ENCODE measurements at regions not wholly inside any gene's neighbourhood (a gene's known extent, or its start where the extent isn't known, plus 50 kb on each side); places are given as distances from the start of the nearest gene placed in this dataset.

DNA sequence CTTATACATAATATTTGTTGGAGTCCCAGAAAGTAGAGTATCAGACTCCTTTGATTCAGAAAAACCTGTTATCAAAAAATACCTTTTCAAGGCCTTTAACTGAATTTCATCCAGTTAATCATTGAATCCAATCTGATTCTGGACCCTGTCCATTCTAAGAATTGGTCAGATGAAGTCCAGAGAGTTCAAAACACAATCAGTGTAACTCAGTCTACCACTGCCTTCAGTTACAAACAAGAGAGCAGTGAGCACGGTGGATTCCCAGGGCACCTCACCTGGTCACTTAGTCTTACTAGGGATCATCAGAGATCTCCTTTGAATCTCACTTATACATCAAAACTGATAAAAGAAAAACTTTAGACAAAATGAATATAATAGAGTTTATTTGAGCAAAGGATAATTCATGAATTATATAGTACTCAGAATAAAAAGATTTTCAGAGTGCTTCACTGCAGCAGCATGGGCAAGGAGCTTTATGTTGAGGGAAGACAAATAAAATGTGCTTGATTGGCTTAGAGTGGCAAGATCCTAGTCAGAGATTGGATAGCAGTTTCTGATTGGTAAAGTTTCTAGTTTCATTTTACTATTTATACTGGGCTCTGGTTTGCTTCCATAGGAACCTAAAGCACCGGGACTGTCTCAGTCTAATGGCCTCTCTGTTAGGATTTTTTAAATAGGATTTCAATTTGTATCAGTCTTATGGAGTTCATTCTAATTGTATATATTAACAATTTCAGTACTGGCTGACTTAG lies 474.9 kb upstream of the GOLIM4 start:
- Mint-ChIP-seq H3K36me3 (no peaks in the 10 kb centered on the region), H3K4me3 (no peak overlapping the region), H3K4me1 (no peaks in the 10 kb centered on the region), H3K27ac (no peak overlapping the region), H3K9me3 (peaks cover 6% of the 10 kb centered on the region)
- DNase-seq (ENCODE audit: low spot score in 2 of 2): no peak
- ATAC-seq: no peak

DNA sequence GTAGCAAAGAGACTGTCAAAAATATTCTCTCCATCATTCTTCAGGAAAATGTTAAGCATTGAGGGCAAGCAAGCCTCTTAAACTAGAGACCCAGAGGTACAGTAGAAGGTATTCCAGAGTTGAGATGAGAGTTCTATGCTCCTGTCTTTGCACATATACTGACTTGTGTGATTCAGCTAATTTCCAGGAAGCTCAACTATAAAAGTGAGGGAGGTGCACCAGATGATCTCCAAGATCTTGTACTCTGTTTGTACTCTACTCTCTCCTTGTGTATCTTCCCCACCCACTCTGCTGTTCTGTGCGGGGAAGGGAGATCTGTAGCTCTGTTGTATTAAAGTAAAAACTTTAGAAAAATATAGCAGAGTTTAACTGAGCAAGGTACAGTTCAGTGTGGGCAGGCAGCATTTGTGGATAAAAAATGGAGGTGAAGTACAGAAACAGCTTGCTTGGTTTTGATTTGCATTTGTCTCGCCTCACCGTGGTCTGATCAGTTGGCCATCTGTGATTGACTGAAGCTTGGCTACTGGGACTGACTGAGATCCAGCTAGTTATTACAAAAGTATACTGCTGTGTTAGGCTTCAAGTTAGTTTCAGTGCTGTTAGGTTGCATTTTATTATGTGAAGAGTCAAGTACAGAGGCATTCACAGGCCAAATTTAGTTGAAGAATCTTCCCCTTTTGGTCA lies 463.1 kb upstream of the GOLIM4 start:
- Mint-ChIP-seq H3K27ac (no peak overlapping the region), H3K4me1 (no peaks in the 10 kb centered on the region), H3K4me3 (no peak overlapping the region), H3K9me3 (peaks cover 3% of the 10 kb centered on the region), H3K36me3 (no peaks in the 10 kb centered on the region)
- no peak for DNase-seq (ENCODE audit: low spot score in 2 of 2)
- no peak for ATAC-seq

DNA sequence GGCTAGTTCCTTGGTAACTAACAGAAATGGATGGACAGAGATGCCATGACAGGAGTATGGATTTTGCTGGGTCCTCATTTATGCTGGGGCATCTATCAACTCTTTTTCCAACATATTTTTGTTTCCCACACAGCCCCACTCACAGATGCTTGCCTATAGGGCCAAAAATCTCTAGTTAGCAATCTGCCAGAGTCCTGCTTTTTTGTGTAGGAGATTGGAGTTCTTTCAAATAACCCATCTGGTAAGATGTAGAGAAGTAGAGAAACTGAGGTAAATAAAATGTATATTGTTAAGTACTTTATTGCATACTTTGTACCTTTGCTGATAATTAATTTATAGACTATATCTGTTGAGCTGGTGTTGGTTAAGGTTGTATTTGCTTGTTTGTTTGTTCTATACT lies 456.5 kb upstream of the GOLIM4 start:
- Mint-ChIP-seq H3K36me3 (no peaks in the 10 kb centered on the region), H3K27ac (no peak overlapping the region), H3K9me3 (peaks cover 8% of the 10 kb centered on the region), H3K4me3 (no peak overlapping the region), H3K4me1 (no peaks in the 10 kb centered on the region)
- no peak for ATAC-seq
- no peak for DNase-seq (ENCODE audit: low spot score in 2 of 2)

DNA sequence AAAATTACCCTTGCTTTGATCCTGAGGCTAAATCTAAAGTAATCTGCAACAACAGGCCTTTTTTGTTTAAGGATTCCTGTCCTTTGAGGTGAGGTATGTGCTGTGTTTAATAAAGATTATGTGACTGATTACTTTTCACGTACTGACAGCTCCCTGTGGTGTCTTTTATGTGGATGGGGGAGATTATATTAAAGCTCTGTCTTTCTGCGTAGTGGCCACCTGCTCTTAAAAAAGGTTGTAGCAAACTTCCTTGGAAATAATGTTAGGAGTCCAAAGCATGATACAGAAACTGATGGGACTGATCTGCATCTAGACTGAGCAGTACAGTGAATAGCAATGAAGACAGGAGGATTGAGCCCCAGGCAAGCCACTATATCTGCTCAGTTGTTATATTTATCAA lies 453.0 kb upstream of the GOLIM4 start:
- Mint-ChIP-seq H3K4me3 (no peak overlapping the region), H3K4me1 (no peaks in the 10 kb centered on the region), H3K36me3 (no peaks in the 10 kb centered on the region), H3K27ac (no peak overlapping the region), H3K9me3 (peaks cover 11% of the 10 kb centered on the region)
- ATAC-seq (no peak), DNase-seq (ENCODE audit: low spot score in 2 of 2) (no peak)

DNA sequence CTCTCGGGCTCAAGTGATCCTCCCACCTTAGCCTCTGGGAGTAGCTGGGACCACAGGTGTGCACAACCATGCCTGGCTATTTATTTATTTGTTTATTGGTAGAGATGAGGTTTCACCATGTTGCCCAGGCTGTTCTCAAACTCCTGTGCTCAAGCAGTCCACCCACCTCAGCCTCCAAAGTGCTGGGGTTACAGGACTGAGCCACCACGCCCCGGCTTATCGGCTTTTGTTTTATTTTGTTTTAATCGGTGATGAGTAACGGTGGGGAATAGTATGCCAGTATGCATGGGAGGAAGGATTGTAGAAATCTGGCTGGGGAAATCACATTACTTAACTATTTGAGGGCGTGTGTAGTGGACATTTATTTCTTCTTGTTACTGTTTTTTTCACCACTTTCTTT lies 451.0 kb upstream of the GOLIM4 start:
- Mint-ChIP-seq H3K9me3 (peaks cover 17% of the 10 kb centered on the region), H3K4me3 (no peak overlapping the region), H3K4me1 (no peaks in the 10 kb centered on the region), H3K27ac (no peak overlapping the region), H3K36me3 (no peaks in the 10 kb centered on the region)
- ATAC-seq (no peak), DNase-seq (ENCODE audit: low spot score in 2 of 2) (no peak)

DNA sequence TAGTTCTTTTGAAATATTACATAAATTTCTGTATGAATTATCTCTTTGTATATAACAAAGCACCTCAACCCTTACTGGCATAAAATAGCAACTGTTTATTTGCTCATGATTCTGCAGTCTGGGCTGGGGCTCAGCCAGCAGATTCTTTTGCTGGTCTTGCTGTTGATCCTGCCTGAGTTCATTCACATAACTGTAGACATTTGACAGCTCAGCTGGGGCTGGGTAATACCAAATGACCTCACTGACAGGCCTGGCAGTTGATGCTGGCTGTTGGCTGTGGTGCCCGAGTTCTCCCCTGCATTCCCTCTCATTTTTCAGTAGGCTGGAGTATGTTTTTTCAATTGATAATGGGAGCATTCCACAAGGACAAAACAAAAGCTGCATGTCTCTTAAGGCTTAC lies 449.9 kb upstream of the GOLIM4 start:
- no peak overlapping the region for H3K4me3 Mint-ChIP-seq
- no peaks in the 10 kb centered on the region for H3K4me1 Mint-ChIP-seq
- H3K36me3 Mint-ChIP-seq: no peaks in the 10 kb centered on the region
- ATAC-seq: no peak
- DNase-seq (ENCODE audit: low spot score in 2 of 2): no peak
- no peak overlapping the region for H3K27ac Mint-ChIP-seq
- peaks cover 21% of the 10 kb centered on the region for H3K9me3 Mint-ChIP-seq

DNA sequence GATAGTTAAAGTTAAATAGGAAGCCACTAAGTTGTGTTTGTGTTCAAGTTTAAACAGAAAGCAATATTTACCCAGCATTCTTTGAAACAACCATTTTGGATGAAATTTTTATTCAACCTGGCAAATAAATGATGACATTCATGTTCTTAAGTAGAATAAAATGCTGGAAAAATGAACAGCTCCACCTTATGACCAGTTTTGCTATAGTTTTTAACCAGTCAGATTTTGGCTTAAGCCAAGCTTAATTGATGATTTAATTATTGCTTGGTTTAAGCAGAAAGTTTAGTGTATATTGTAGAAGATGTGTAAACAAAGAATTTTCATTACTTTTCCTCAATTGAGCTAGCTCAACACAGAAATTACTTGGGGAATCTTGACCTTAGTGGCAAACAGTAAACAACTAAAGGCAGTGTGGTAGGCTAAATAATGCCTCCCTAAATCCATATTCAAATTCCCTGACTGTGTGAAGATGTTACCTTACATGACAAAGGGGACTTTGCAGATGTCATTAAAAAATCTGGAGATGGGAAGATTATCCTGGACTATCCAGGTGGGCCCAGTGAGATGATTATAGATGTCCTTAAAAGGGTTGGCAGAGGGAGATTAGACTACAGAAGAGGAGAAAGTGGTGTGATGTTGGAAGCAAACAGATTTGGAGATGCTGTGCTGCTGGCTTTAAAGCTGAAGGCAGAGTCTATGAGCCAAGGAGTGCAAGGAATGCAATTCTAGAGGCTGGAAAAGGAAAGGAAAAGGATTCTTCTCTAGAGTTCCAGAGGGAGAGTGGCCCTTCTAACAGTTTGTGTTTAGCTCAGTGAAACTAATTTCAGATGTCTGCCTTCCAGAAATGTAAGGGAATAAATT lies 448.6 kb upstream of the GOLIM4 start:
- Mint-ChIP-seq H3K9me3 (peaks cover 13% of the 10 kb centered on the region), H3K36me3 (no peaks in the 10 kb centered on the region), H3K4me1 (no peaks in the 10 kb centered on the region), H3K27ac (no peak overlapping the region), H3K4me3 (no peak overlapping the region)
- DNase-seq (ENCODE audit: low spot score in 2 of 2) (no peak), ATAC-seq (no peak)

DNA sequence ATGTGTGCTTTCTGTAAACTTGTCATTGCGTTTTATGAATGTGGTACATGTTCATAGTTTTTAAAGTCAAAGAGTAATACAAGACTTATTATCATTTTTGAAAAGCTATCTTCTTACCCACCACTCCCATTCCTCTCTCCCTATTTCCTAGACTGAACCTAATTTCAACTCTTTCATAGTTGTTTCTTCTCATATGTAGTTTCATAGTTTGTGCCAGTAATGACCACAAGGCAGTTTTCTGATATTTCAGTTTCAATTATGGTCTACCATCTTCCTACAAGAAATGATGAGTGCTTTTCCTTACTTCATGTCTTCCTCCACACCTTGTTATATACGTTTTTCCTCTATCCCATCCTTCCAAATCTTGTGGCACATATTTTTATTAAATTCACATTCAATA lies 445.0 kb upstream of the GOLIM4 start:
- Mint-ChIP-seq H3K27ac (no peak overlapping the region), H3K9me3 (peaks cover 9% of the 10 kb centered on the region), H3K36me3 (no peaks in the 10 kb centered on the region), H3K4me1 (no peaks in the 10 kb centered on the region), H3K4me3 (no peak overlapping the region)
- no peak for DNase-seq (ENCODE audit: low spot score in 2 of 2)
- no peak for ATAC-seq

DNA sequence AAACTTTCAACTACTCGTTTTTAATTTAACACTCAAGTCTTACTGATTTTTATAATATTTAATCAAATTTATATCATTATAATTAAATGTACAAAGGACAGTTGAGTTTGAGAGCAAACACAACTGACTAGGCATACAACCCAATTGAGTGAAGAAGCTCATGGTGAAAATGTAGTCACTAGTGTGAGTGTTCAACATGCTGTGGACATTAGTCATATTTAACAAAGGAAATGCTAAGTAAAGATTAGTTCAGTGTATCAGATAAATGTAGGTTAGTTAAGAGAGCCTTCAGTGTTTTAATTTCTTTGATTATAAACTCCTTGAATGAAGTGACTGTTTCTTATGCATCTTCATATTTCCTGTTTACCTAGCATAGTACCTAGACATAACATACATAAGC lies 444.2 kb upstream of the GOLIM4 start:
- ATAC-seq: no peak

DNA sequence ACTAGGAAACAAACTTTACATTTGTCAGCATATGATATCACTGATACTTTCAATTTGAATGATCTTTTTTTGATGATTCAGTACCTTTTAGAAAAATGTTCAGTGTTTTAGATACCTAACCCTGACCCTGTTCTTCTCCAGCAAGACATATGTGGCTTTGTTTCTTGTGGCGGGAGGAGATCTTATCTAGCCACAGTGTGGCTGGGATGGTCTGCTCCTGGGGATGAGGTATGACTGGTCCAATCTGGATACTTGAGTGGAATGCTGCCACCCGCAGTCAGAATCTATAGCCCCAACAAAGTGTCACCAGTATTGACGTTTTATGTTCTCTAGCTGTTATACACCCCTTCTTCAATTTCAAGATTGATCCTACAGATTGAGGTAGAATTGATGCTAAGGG lies 439.0 kb upstream of the GOLIM4 start:
- no peak overlapping the region for H3K4me3 Mint-ChIP-seq
- peaks cover 6% of the 10 kb centered on the region for H3K9me3 Mint-ChIP-seq
- DNase-seq (ENCODE audit: low spot score in 2 of 2) (no peak), ATAC-seq (no peak)
- H3K4me1 Mint-ChIP-seq: no peaks in the 10 kb centered on the region
- no peak overlapping the region for H3K27ac Mint-ChIP-seq
- H3K36me3 Mint-ChIP-seq: no peaks in the 10 kb centered on the region

More for the DNA sequence above, 444.2 kb upstream of the GOLIM4 start:
- Mint-ChIP-seq H3K27ac (no peak overlapping the region), H3K4me1 (no peaks in the 10 kb centered on the region), H3K4me3 (no peak overlapping the region), H3K36me3 (no peaks in the 10 kb centered on the region), H3K9me3 (peaks cover 9% of the 10 kb centered on the region)
- no peak for DNase-seq (ENCODE audit: low spot score in 2 of 2)

DNA sequence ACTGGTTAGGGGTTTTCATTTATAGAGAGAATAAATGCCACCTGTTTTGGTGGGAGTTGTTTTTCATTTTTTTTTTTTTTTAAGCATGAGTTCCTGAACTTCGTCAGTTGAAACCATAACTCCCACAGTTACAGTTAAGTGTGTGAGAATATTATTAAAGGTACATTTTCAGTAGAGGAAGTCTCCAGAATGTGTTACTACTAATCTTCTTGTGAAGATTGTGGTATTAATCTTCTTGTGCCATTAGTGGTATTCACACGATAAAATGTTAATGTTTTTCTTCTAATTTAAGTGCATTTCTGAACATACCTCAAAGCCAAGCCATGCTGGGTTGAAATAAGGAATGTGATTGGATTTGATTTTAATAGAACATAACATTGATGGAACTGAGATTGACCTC lies 437.9 kb upstream of the GOLIM4 start:
- DNase-seq (ENCODE audit: low spot score in 2 of 2): no peak
- ATAC-seq: no peak
- no peak overlapping the region for H3K27ac Mint-ChIP-seq
- no peaks in the 10 kb centered on the region for H3K36me3 Mint-ChIP-seq
- H3K4me3 Mint-ChIP-seq: no peak overlapping the region
- peaks cover 8% of the 10 kb centered on the region for H3K9me3 Mint-ChIP-seq
- H3K4me1 Mint-ChIP-seq: no peaks in the 10 kb centered on the region

DNA sequence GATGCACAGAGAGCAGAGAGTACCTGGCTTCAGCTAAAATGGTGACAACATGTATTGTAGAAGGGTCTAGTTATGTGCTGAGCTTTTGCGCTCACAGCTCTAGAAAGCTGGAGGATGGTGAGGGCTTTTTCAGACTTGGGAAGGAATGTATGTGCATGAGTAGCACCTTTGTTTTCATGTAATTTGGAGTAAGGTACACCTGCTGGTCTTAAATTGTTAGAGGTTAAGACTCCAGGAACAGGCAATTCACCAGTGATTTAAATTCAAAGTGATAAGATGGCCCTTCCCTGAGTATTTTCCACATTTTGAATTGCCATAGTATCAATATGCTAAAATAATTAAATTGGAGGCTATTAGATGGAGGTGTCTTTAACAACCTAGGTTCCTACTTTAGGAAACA lies 436.4 kb upstream of the GOLIM4 start:
- no peaks in the 10 kb centered on the region for H3K36me3 Mint-ChIP-seq
- DNase-seq (ENCODE audit: low spot score in 2 of 2) (no peak), ATAC-seq (no peak)
- H3K4me1 Mint-ChIP-seq: no peaks in the 10 kb centered on the region
- H3K4me3 Mint-ChIP-seq: no peak overlapping the region
- H3K9me3 Mint-ChIP-seq: peaks cover 8% of the 10 kb centered on the region
- H3K27ac Mint-ChIP-seq: no peak overlapping the region

DNA sequence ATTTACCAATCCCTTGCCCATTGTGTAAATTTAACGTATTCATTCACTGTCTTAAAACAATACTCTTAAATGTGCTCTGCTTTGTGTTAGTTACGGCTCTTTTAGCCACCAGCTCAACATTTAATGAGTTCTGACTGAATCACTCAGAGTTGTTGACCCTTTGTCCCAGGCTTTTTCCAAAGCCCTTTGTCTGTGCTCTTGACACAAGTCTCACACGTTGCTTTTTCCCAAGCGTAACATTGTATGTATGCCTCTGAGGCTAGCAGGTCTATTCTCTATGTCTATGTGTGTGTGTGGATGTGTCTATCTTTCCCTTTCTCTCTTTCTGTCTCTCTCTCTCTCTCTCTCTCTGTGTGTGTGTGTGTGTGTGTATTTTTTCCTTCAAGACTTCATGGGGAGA lies 435.4 kb upstream of the GOLIM4 start:
- peaks cover 8% of the 10 kb centered on the region for H3K9me3 Mint-ChIP-seq
- no peak overlapping the region for H3K4me3 Mint-ChIP-seq
- no peak for ATAC-seq
- DNase-seq (ENCODE audit: low spot score in 2 of 2): no peak
- no peak overlapping the region for H3K27ac Mint-ChIP-seq
- H3K36me3 Mint-ChIP-seq: no peaks in the 10 kb centered on the region
- no peaks in the 10 kb centered on the region for H3K4me1 Mint-ChIP-seq

DNA sequence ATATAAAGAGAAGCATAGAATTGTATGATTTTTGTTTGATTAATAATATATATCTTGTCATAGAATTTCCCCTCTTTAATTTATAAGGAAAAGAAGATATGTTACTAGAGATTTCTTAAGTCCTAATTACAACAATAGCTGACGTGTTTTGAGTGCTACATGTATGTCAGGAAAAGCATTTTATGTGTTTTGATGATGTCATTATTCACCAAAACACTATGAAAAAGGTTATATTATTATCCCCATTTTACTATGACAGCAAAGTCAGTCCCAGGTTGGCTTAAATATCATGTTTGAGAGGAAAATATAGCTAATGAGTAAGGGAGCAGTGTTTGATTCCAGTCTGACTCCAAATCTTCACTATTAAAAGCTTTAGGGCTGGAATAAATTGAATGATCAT lies 428.4 kb upstream of the GOLIM4 start:
- DNase-seq (ENCODE audit: low spot score in 2 of 2) (no peak), ATAC-seq (no peak)
- H3K9me3 Mint-ChIP-seq: peaks cover 7% of the 10 kb centered on the region
- no peak overlapping the region for H3K27ac Mint-ChIP-seq
- no peak overlapping the region for H3K4me3 Mint-ChIP-seq
- no peaks in the 10 kb centered on the region for H3K4me1 Mint-ChIP-seq
- no peaks in the 10 kb centered on the region for H3K36me3 Mint-ChIP-seq

DNA sequence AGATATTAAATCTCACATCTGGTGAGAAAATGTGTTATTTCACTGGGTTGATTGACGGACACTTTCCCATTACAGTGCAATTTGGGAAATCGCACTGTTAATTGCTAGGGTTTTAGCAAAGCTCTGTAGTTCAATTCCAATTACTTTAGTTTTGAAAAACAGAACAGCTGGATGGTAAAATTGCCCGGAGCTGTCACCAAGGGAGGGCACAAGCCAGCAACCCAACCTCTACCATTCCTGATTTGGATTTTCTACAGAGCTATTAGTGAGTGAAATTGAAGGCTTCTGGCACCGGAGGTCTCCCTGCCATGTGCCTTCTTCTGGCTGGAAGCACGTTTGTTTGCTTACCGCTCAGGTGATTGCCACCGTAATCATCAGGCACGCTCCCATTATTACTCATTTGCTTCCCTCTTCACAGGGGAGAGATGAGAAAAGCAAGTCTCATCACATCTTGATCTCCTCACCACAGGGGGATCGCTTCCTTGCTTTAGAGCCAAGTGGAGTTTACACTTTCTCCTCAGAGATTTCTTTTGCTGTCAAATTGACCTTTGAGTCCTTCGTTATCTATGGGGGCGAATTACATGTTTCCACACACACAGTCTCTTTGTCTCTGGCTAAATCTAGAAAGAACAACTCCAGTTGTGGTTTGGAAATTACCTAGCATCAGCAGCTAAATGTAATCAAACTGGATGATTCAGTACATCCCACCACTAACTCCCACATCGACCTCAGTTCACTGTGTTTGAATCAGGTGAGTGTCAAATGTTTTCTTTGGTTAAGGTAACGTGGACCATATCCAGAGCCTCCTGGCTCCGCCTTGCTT lies 421.7 kb upstream of the GOLIM4 start:
- no peak overlapping the region for H3K4me3 Mint-ChIP-seq
- no peaks in the 10 kb centered on the region for H3K36me3 Mint-ChIP-seq
- peaks cover 2% of the 10 kb centered on the region for H3K9me3 Mint-ChIP-seq
- H3K4me1 Mint-ChIP-seq: no peaks in the 10 kb centered on the region
- DNase-seq (ENCODE audit: low spot score in 2 of 2) (no peak), ATAC-seq (no peak)
- no peak overlapping the region for H3K27ac Mint-ChIP-seq

Data from stimulated activated effector memory CD8-positive, alpha-beta T cell treated with anti-CD3 and anti-CD28 coated beads, Interleukin-12 subunit alpha, Interleukin-12 subunit beta, amount 100 ng/mL, for 72 hours (primary cell).